ENCODE measurements at regions not wholly inside any gene's neighbourhood (a gene's known extent, or its start where the extent isn't known, plus 50 kb on each side); places are given as distances from the start of the nearest gene placed in this dataset.

GRCh38 chr16:79365702-79366101 lies 234.8 kb downstream of the MAF start:
- H3K27me3 ChIP-seq (ENCODE audit: control insufficient read depth, insufficient read depth, low read length) = no peaks in the 10 kb centered on the region
- no peak for DNase-seq (ENCODE audit: low read depth)
- TF ChIP-seq CTCF (IDR thresholded peaks at IDR 0.05; ENCODE audit: insufficient read depth, low read length, poor library complexity, severe bottlenecking) = no peak

GRCh38 chr16:79363484-79363883 lies 237.1 kb downstream of the MAF start:
- TF ChIP-seq CTCF (IDR thresholded peaks at IDR 0.05; ENCODE audit: insufficient read depth, low read length, poor library complexity, severe bottlenecking) = no peak
- DNase-seq (ENCODE audit: low read depth) = no peak
- Histone ChIP-seq H3K27me3 (ENCODE audit: control insufficient read depth, insufficient read depth, low read length) (no peaks in the 10 kb centered on the region), H3K4me3 (ENCODE audit: low read depth, low read length) (no peak overlapping the region), H3K36me3 (ENCODE audit: control insufficient read depth, insufficient read depth, low read length) (no peaks in the 10 kb centered on the region)

More at GRCh38 chr16:79365702-79366101, 234.8 kb downstream of the MAF start:
- no peak overlapping the region for H3K4me3 ChIP-seq (ENCODE audit: low read depth, low read length)
- no peaks in the 10 kb centered on the region for H3K36me3 ChIP-seq (ENCODE audit: control insufficient read depth, insufficient read depth, low read length)

GRCh38 chr16:79363035-79363434 lies 237.5 kb downstream of the MAF start:
- no peak for TF ChIP-seq CTCF (IDR thresholded peaks at IDR 0.05; ENCODE audit: insufficient read depth, low read length, poor library complexity, severe bottlenecking)
- H3K27me3 ChIP-seq (ENCODE audit: control insufficient read depth, insufficient read depth, low read length) = no peaks in the 10 kb centered on the region

GRCh38 chr16:79362300-79362970 lies 238.1 kb downstream of the MAF start:
- Histone ChIP-seq H3K36me3 (ENCODE audit: control insufficient read depth, insufficient read depth, low read length) (no peaks in the 10 kb centered on the region), H3K27me3 (ENCODE audit: control insufficient read depth, insufficient read depth, low read length) (no peaks in the 10 kb centered on the region), H3K4me3 (ENCODE audit: low read depth, low read length) (no peak overlapping the region)
- no peak for TF ChIP-seq CTCF (IDR thresholded peaks at IDR 0.05; ENCODE audit: insufficient read depth, low read length, poor library complexity, severe bottlenecking)
- DNase-seq (ENCODE audit: low read depth) = no peak

More at GRCh38 chr16:79363035-79363434, 237.5 kb downstream of the MAF start:
- Histone ChIP-seq H3K4me3 (ENCODE audit: low read depth, low read length) (no peak overlapping the region), H3K36me3 (ENCODE audit: control insufficient read depth, insufficient read depth, low read length) (no peaks in the 10 kb centered on the region)
- no peak for DNase-seq (ENCODE audit: low read depth)

GRCh38 chr16:79361132-79361751 lies 239.3 kb downstream of the MAF start:
- no peak for DNase-seq (ENCODE audit: low read depth)
- no peak for TF ChIP-seq CTCF (IDR thresholded peaks at IDR 0.05; ENCODE audit: insufficient read depth, low read length, poor library complexity, severe bottlenecking)
- Histone ChIP-seq H3K36me3 (ENCODE audit: control insufficient read depth, insufficient read depth, low read length) (no peaks in the 10 kb centered on the region), H3K27me3 (ENCODE audit: control insufficient read depth, insufficient read depth, low read length) (no peaks in the 10 kb centered on the region), H3K4me3 (ENCODE audit: low read depth, low read length) (no peak overlapping the region)
